PC-9 (cell line): ENCODE measurements at regions not wholly inside any gene's neighbourhood (a gene's known extent, or its start where the extent isn't known, plus 50 kb on each side); places are given as distances from the start of the nearest gene placed in this dataset.

Experiments used
- BruUV-seq: library from RNA; stranded (reverse); fragments of 400-500 nt; replicated peaks from 2 replicates; lab custom pipeline; 2021; lab: Mats Ljungman, UMichigan
- CTCF ChIA-PET: fragments of 300-600 bp; sonication (Branson Sonifier 250); formaldehyde crosslinking; loops from one replicate; lab custom pipeline; 2022; ENCODE audit warnings: antibody characterized with exemption; lab: Charles Lee
- POLR2A ChIA-PET: fragments of 300-600 bp; sonication (Branson Sonifier 250); formaldehyde crosslinking; loops from one replicate; lab custom pipeline; 2022; ENCODE audit warnings: antibody characterized with exemption; ENCODE audit not compliant: unreplicated experiment; lab: Charles Lee
- DNase-seq, 2 experiments: peaks; one replicate each; pipeline versions ENCODE4 v3.0.0 to v3.0.0-alpha.2; 2015 to 2022; ENCODE audit warnings: mixed read lengths in 1 of 2
- H2AFZ ChIP-seq: fragments of 200-600 bp; sonication (generic); 2 replicates; pipeline ENCODE4 v1.8.1; 2017; ENCODE audit warnings: antibody characterized with exemption
- H3F3A ChIP-seq: fragments of 200-600 bp; sonication (generic); 2 replicates; pipeline ENCODE4 v1.8.1; 2017; ENCODE audit warnings: antibody characterized with exemption, mild to moderate bottlenecking, low read depth; ENCODE audit not compliant: insufficient read depth
- H3K27ac ChIP-seq: fragments of 200-600 bp; sonication (generic); 2 replicates; pipeline ENCODE4 v1.6.1; 2016; ENCODE audit warnings: mixed run types
- H3K27me3 ChIP-seq: fragments of 200-600 bp; sonication (generic); 2 replicates; pipeline ENCODE4 v1.6.1; 2016; ENCODE audit warnings: low read depth, mixed run types; ENCODE audit not compliant: insufficient read depth
- H3K36me3 ChIP-seq: fragments of 200-600 bp; sonication (generic); 2 replicates; pipeline ENCODE4 v1.6.1; 2016; ENCODE audit warnings: low read depth, mixed run types
- H3K4me1 ChIP-seq: fragments of 200-600 bp; sonication (generic); replicated peaks from 2 replicates; pipeline ENCODE4 v1.6.1; 2016; ENCODE audit warnings: mixed run types; ENCODE audit not compliant: insufficient read depth
- H3K4me2 ChIP-seq: fragments of 200-600 bp; sonication (generic); 2 replicates; pipeline ENCODE4 v1.6.1; 2017; ENCODE audit warnings: mixed run types
- H3K4me3 ChIP-seq: fragments of 200-600 bp; sonication (generic); 2 replicates; pipeline ENCODE4 v1.6.1; 2016; ENCODE audit warnings: mixed run types
- H3K79me2 ChIP-seq: fragments of 200-600 bp; sonication (generic); 2 replicates; pipeline ENCODE4 v1.6.1; 2017; ENCODE audit warnings: low read depth, mixed run types
- H3K9me2 ChIP-seq: fragments of 200-600 bp; sonication (generic); 2 replicates; pipeline ENCODE4 v1.8.1; 2017; ENCODE audit warnings: mild to moderate bottlenecking; ENCODE audit not compliant: insufficient read depth
- H3K9me3 ChIP-seq: fragments of 200-600 bp; sonication (generic); 2 replicates; pipeline ENCODE4 v1.8.1; 2016; ENCODE audit warnings: low read depth; ENCODE audit not compliant: insufficient read depth
- H4K20me1 ChIP-seq: fragments of 200-600 bp; sonication (generic); 2 replicates; pipeline ENCODE4 v1.8.1; 2017; ENCODE audit not compliant: insufficient read depth
- EZH2 ChIP-seq: fragments of 200-600 bp; sonication (generic); IDR thresholded peaks from 2 replicates; pipeline ENCODE4 v1.8.0; 2017; ENCODE audit warnings: antibody characterized with exemption, low read depth
- intact Hi-C: fragments of 100-400 bp; cut with micrococcal nuclease; formaldehyde crosslinking; loops from one replicate; pipeline ENCODE4 v1.10.0; 2022; ENCODE audit not compliant: unreplicated experiment
- TF ChIP-seq, protein P1 (sequence below): fragments of 200-600 bp; sonication (generic); conservative IDR thresholded peaks from 2 replicates; pipeline ENCODE4 v1.6.1; 2017; ENCODE audit warnings: mixed run types, antibody characterized with exemption, mild to moderate bottlenecking, moderate library complexity

DNA sequence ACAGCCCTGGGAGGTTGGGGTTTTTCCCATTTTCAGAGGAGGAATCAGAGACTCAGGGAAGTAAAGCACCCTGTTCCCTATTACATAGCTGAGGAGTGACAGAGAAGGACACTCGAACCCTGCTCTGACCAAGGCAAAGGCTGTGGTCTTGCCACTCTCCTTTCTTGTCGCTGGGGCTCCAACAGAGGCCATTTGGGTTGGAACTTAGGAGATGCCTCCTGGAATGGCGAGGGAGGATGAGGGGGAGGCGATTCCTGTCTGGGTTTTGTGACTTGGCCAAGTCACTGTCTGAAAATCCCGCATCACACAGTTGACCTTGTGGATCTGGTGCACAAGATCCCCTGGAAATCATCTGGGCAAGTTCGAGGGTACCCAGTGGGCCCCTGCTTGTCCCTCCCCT is 64.0 kb upstream of the HAND1 start:
- no peak overlapping the region for H3K4me2 ChIP-seq
- H3K79me2 ChIP-seq = no peaks in the 10 kb centered on the region
- DNase-seq = no peak
- no peak overlapping the region for H3K4me3 ChIP-seq
- H3K9me3 ChIP-seq = no peaks in the 10 kb centered on the region
- H3K4me1 ChIP-seq = no peaks in the 10 kb centered on the region
- H3K27ac ChIP-seq = no peak overlapping the region
- no peak overlapping the region for H2AFZ ChIP-seq
- intact Hi-C loops = no loop called here
- H3K9me2 ChIP-seq = no peaks in the 10 kb centered on the region
- H3F3A ChIP-seq = no peaks in the 10 kb centered on the region
- POLR2A ChIA-PET = no interaction called here
- peaks cover 6% of the 10 kb centered on the region; the same call in 1 of the 2 replicates for H3K27me3 ChIP-seq
- TF ChIP-seq, protein P1, sequence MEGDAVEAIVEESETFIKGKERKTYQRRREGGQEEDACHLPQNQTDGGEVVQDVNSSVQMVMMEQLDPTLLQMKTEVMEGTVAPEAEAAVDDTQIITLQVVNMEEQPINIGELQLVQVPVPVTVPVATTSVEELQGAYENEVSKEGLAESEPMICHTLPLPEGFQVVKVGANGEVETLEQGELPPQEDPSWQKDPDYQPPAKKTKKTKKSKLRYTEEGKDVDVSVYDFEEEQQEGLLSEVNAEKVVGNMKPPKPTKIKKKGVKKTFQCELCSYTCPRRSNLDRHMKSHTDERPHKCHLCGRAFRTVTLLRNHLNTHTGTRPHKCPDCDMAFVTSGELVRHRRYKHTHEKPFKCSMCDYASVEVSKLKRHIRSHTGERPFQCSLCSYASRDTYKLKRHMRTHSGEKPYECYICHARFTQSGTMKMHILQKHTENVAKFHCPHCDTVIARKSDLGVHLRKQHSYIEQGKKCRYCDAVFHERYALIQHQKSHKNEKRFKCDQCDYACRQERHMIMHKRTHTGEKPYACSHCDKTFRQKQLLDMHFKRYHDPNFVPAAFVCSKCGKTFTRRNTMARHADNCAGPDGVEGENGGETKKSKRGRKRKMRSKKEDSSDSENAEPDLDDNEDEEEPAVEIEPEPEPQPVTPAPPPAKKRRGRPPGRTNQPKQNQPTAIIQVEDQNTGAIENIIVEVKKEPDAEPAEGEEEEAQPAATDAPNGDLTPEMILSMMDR = peak; percentile 38; the same call in 1 of the 2 replicates
- no peak for TF ChIP-seq EZH2
- CTCF ChIA-PET = no interaction called here
- H4K20me1 ChIP-seq = no peaks in the 10 kb centered on the region
- BruUV-seq = no TSS peak
- no peaks in the 10 kb centered on the region for H3K36me3 ChIP-seq

GRCh38 chr5:154541553-154541952 is 63.5 kb upstream of the HAND1 start:
- ChIA-PET POLR2A (no interaction called here), CTCF (no interaction called here)
- intact Hi-C loops = no loop called here
- peak in 1 of 2 experiments; percentile 11 for DNase-seq
- Histone ChIP-seq H3K79me2 (no peaks in the 10 kb centered on the region), H3K4me1 (no peaks in the 10 kb centered on the region), H3F3A (no peaks in the 10 kb centered on the region), H3K36me3 (no peaks in the 10 kb centered on the region), H4K20me1 (no peaks in the 10 kb centered on the region), H3K4me2 (no peak overlapping the region), H3K27ac (no peak overlapping the region), H2AFZ (no peak overlapping the region), H3K9me3 (no peaks in the 10 kb centered on the region), H3K4me3 (no peak overlapping the region), H3K9me2 (no peaks in the 10 kb centered on the region), H3K27me3 (peaks cover 8% of the 10 kb centered on the region; the same call in 1 of the 2 replicates)
- BruUV-seq = no TSS peak
- no peak for TF ChIP-seq EZH2
- TF ChIP-seq, protein P1 = peak; percentile 67

DNA sequence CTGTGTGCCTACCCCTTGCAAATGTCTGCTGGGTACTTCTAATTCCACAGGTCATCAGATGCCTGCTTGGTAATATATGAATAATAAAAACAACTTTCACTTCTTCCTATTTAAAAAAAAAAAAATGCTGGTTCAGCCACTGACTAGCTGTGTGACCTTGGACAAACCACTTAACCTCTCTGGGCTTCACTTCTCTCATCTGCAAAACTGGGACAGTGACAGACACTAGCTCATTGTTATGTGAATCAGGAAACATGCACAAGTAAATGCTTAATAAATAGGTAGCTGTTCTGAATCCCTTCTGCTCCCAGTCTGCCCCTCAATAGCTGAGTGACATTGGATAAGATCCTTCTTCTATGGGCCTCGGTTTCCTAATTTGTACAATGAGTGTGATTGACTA is 62.6 kb upstream of the HAND1 start:
- ChIA-PET POLR2A (no interaction called here), CTCF (no interaction called here)
- no peak overlapping the region for H3K4me2 ChIP-seq
- DNase-seq = no peak
- no peak overlapping the region for H3K4me3 ChIP-seq
- H3K27me3 ChIP-seq = peaks cover 8% of the 10 kb centered on the region; the same call in 1 of the 2 replicates
- no peak overlapping the region for H2AFZ ChIP-seq
- TF ChIP-seq, protein P1 = no peak
- no peak for TF ChIP-seq EZH2
- no peaks in the 10 kb centered on the region for H3K4me1 ChIP-seq
- H3K79me2 ChIP-seq = no peaks in the 10 kb centered on the region
- no peaks in the 10 kb centered on the region for H3K36me3 ChIP-seq
- intact Hi-C loops = no loop called here
- no peaks in the 10 kb centered on the region for H4K20me1 ChIP-seq
- no peak overlapping the region for H3K27ac ChIP-seq
- no peaks in the 10 kb centered on the region for H3K9me3 ChIP-seq
- no peaks in the 10 kb centered on the region for H3K9me2 ChIP-seq
- H3F3A ChIP-seq = no peaks in the 10 kb centered on the region
- BruUV-seq = no TSS peak
